HG03432 (cell line): ENCODE measurements at regions not wholly inside any gene's neighbourhood (a gene's known extent, or its start where the extent isn't known, plus 50 kb on each side); places are given as distances from the start of the nearest gene placed in this dataset.

Experiments
- ATAC-seq: cut with Tn5 transposase; IDR thresholded peaks from one replicate; pipeline ENCODE4 v1.9.1; 2021; ENCODE audit warnings: mild to moderate bottlenecking, moderate library complexity; ENCODE audit not compliant: unreplicated experiment

DNA sequence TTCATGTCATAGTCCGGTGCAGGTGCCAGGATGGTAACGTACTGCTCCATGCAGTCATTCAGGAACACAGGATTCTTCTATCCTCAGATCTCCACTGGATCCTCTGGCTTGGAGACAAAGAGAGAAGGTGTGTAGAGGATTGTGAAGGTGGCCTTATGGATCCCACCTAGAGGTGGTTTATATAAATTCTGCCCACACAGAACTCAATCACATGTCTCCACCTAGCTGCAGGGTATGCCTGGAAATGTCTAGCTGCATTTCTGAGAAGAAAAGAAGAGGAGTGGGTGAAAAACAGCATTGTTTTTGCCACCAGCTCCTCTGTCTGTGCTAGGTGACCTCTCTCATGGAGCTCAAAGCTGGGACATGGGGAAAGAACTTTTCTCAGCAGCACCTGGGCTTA lies 478.7 kb downstream of the PDCD6IP start:
- ATAC-seq = peak; percentile 24

DNA sequence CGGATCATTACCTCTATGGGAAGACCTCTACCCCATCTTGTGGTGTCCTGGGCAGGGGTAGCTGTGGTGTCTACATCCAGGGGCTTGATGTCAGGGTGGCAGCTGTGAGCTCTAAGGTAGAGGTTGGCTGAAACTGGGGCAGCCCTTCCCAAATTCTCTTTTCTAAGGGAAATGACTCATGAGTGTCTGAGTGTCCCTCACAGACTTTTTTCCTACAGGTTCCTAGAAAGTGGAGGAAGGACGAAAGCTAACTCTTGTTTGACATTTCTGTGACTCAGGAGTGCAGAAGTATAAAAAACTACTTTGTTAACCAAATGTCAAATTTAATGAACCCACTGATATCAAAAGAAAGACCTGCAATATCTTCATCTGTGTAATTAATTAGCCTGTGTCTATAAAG lies 481.5 kb downstream of the PDCD6IP start:
- no peak for ATAC-seq

DNA sequence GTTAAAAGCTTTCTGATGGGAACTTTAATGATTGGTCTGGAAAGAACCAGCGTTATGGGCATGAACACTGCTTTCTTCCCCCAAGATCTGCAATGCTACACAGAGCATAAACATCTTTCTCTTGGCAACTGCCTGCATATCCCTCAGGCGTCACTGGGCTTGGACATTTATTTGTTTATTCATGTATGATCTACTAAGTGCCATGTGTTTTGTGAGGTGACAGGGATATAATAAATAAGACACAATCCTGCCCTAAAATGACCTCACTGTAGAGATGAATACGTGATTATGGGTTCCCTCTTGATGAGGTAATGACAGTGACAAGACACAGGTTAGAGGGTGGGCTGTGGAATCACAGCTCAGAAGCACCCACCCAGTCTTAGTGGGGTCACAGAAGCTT lies 485.3 kb downstream of the PDCD6IP start:
- no peak for ATAC-seq

DNA sequence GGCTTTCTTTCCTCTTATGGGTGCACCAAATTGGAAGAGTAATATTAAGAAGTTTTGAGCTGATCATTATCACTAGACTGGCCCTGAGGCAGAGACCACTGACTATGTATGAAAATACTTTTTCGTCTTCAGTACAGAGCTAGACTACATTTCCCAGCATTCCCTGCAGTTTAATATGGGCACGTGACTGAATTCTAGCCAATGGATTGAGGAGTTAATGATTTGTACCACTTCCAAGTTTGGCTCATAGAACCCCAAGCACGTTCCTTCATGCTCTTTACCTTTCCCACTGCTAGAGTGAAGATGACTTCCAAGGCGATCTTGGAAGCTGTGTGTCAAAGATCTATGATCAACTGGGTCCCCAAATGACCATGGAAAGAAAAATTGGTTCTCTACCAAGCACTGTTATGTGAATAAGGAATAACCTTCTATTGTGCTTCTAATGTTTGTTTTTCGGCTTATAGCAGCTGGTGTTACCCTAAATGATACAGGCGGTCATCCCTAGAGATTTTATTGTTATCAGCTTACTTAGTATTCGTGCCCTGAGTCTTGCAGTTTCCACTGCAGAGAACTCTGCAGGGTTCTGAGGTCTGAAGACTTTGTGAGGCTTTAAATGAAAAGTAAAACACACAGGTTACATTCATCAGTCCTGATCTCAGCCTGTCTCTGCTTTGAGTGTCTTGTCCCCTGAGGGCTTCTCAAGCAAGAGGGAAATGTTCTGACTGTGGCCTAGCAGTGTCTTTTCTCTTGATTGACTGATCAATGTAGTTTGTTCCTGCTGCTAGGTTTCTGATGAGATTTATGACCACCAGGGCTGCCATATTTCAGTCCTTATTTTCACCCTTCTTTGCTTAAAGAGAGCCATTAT lies 486.8 kb downstream of the PDCD6IP start:
- peak; percentile 70 for ATAC-seq

DNA sequence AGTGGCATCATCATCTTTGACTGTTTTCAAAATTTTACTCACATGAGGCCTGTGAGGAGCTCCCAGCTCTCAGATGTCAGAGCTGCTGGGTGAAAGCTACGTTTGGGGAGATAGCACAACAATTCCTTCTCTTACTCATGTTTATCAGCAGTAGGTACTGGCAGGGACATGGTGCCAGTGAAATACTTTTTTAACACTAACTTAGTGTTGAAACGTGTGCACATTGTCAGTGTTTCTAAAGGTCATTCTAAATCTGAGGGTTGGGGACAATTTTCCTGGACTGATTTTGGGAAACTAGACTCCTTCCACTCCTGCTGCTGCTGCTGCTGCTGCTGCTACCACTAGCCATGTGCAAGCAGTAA lies 487.4 kb downstream of the PDCD6IP start:
- no peak for ATAC-seq

DNA sequence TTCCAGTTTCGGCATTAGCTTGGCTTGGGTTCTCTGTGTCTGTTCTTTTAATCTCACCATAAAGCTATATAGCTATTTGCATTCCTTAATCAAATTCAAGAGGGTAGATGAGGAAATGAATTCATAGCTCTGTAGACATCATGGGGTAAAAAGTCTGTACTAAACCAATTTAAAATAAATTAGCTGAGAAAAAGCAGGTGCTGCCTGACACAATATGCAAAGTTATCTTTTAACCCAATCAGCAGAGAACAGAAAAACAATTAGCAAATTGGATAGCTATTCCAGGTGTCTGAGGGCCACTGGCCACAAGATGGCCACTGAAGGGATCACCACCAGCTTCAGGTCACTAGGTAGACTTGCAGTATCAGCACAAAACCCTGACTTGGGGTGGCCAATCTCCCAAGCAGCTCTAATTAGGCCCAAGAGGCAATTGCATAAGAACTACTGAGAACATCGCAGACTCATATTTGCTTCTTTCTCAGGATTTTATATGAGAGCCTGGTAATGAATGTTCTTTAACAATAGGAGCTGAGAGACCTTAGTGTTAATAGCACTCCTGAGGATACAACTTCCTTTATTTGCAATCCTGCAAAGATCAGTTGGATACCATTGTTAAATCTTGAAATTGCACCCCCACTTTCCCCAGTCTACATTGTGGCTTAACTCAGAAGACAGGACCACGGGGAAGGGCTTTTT lies 494.3 kb downstream of the PDCD6IP start:
- ATAC-seq = no peak

DNA sequence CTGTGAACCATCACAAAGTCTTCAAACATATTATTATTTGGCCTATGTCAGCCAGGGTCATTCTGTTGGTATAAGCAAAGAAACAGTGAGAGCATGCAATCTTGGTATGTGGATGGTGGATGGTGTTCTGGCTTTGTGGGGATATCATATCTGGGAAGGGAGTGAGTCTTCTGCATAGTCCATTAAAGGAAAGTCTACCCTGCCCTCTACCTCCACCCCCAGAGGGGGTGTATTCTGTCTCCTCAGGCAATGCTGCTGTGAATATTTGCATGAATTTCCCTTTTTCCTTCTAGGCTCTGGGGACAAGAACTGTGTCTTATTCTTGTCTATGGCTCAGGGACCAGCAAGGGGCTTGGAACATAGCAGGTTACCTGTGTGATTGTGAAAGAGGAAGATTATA lies 495.8 kb downstream of the PDCD6IP start:
- ATAC-seq = no peak

DNA sequence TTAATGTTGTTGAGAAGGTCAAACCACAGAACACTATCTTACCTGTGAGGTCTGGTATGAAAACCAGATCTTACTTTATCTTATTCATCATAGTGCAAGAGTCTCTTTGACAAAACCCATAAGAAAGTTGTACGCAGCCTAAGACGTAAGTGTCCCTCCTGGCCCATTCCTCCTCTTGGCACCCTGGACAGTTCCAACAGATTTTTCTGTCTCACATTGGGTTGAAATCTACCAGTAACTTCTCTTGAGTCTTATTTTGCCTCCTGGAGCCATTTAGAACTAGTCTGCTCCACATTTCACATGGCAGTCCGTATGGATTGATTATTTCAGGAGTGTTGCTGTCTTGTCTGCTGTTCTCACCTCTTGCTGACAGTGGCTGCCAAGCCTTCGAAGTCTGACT lies 498.4 kb downstream of the PDCD6IP start:
- ATAC-seq = no peak

DNA sequence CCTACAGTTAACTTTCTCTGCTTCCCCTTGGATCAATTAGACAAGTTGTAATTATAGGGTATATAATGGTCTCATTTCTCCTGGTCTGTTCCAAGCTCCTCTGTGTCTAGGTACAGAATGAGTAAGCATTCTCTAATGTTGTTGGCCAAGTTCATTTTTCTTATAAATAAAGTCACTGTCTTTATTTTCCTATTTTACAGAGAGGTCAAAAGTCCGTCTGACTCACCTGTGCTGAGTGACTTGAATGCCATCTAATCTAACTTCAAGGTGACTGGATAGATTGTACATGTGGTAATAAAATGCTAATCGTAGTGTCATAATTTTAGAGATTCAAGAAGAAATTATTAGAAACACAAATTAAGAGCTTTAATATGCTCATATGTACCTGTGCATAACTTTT lies 500.2 kb downstream of the PDCD6IP start:
- ATAC-seq = no peak

DNA sequence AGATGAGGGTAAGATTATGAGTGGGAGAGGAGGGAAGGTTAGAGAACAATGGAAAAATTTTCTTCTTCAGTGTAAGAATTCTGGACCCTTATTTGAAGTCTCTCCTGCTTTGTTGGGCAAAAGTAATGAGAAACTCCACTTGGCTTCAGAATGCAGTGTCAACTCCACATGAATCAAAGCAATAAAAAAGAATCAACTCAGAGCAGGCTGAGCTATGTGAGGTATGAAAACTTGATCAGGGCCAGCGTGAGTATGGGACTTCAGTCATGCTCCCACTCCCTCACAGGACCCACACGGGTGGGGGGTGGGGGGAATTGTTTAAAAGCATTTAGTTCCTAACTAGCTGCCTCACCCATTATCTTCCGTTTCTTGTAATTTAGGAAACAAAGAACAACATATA lies 502.2 kb downstream of the PDCD6IP start:
- no peak for ATAC-seq

DNA sequence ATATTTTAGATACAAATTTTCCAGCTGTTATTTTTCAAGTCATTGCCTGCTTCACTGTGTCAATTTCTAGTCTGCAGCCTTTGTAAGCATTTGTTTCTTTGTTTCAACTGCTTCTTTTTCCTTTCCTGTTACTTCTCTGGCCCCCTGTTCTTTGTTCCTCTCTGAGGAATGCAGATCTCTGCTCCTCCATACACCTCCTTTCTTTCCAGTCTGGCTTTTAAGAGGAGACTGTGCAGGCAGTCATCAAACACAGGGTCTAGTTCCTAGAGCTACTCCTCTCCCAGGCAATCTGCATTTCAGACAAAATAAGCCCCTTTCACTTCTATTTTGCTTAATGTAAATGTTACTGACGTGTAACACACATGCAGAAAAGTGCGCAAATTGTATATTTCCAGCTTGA lies 502.9 kb downstream of the PDCD6IP start:
- ATAC-seq = no peak

DNA sequence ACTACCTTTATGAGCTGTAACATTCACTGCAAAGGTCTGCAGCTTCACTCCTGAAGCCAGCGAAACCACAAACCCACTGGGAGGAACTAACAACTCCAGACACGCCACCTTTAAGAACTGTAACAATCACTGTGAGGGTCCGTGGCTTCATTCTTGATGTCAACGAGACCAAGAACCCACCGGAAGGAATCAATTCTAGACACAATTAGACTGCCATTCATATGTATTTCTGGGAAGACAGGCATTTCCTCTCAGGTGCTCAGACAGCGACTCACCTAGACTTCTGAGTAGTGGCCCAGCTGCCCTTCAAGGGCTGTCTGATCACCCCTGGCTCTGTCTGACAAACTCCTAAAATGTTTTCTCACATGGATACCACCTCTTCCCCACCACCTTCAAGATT lies 506.8 kb downstream of the PDCD6IP start:
- no peak for ATAC-seq

DNA sequence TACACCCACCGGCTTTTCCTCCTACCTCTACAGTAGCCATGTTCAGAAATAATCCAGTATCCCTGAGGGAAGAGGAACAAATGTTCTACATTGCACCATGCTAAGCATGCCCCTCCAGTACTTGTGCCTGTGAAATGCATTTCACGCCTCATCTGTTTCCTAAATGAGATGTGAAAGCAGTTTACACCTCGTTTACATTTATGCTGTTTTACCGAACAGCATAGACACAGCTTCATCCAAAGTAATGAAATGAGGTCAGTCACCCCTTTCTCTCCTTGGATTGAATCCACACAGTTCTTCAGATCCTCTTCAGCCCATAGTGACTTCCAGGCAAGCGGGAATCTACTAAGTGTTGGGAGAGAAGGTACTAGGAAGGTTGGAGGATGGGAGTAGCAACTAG lies 514.3 kb downstream of the PDCD6IP start:
- ATAC-seq = peak; percentile 79

DNA sequence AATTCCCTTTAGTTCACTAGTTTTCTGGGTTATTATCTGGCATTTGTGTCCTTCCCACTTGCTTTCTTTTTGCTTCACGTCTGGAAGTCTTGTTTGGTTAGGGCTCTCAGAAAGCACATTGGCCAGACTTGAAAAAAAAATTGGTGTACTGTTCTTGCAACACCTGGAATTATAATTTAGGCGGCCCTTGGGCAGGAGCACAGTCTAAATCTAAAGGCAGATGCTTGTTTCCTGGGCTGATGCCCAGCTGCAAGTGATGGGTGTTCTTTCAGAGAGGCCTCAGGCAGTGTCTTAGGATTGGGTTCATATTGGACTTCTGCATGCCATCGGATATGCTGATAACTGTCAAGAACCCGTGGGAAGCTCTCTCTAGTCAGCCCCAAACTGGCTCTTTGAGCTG lies 521.5 kb downstream of the PDCD6IP start:
- no peak for ATAC-seq

DNA sequence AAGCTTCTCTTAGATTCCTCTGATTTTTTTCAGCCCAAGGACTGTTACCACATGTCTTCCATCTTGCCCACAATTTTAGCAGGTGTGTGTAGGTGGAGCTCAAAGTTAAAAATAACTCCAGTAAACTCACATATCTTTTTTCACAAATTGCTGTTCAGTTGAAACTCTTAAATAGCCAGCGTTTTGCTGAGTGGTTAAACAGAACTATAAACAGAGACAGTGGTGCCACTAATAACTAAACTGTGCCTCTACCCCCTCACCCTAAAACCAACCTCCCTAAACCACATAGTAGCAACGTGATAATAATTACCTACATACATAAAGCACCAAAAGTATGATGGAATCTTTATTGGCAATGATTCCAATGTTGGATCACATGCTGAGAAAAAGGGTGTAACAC lies 525.1 kb downstream of the PDCD6IP start:
- ATAC-seq = peak; percentile 92

DNA sequence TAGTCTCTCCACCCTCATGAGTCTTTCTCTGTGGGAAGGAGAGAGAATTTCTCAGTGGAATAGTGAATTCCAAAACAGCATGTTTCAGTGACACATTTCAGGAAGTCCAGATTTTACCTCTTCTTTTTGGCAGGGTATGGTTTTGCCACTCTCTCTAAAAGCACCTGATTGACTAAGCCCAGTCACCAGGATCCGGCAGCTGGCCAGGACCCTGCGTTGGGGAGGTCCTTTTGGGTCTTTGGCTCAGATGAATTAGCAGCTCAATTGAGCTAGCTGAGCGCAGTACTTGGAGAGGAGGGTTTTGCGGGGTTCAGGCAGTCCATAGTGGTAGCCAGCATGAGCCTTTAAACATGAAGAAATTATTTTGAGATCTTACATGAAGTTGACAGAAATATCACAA lies 548.2 kb downstream of the PDCD6IP start:
- ATAC-seq = no peak

DNA sequence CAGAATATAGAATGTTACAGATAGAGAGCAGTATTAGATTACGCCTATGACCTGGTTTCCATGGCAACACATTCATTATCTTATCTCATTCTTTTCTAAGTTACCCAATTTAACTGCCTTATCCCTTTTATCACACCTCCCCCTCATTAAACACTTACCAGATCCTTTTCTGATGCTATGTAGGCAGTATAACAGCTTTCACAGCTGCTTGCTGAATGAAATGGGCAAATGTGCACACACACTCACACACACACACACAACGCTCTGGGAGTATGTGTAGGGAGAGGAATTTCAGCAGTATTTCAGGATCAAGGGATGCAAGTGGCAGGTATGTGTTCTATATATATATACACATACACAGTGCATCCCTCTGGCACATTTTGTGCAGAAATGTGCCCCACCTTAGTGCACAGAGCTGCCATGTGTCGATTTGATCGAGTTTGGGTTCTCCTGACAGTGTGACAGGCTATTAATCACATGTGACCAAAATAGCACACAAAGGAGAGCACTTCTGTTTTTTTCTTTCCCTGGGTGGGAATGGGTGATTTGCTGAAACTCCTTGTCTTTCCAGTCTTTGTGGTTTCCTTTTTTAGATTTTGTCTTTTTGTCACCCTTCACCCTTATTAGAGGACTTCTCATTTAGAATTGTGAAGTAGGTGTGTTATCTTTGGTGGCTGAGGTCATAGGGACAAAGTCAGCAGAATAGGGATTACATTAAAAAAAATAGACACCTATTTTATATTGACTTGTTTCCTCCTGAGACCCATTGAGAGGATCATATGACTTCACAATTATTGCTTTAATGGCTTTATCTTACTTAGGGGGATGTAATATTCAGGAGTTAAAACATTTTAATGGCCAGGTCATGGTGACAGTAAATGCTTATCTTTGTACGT lies 553.7 kb downstream of the PDCD6IP start:
- ATAC-seq = no peak

DNA sequence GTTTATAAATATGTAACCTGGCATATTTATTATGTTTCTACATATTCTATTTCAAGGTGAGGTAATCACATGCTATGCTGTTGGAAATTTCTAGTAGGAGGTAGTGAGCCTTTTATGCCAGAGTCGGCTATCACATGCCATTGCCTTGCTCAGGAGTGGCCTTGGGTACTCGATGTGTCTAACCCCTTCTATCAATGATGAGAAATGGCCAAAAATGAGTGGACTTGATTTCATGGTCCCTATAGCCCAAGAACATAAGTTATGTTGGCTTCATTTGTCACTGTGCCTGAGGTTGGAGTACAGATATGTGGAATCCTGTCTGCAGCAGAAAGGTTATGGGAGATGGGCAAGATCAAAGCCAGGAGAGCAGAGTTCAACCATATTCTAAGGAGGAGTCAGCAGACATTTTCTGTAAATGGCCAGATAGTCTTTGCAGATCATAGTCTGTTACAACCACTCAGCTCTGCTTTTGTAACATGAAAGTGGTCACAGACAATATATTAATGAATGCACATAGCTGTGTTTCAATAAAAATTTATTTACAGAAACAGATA lies 554.4 kb downstream of the PDCD6IP start:
- no peak for ATAC-seq

DNA sequence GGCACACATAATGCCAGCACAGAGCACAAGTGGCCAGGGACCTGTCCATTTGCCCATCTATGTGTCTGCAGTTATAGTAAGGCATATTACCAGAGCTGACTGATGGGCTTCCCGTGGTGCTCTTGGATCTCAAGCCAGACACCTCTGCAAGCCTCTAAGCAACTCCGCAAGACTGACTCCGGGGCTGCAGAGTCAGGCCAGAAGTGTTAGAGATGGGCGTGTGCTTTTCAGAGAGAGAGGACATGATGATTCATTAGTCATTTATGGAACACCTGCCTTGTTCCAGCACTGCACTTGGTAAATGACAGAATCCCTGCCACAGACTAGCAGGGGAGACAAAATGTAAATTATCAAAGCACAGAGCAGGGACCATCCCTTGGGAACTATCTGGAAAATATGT lies 559.0 kb downstream of the PDCD6IP start:
- peak; percentile 13 for ATAC-seq

DNA sequence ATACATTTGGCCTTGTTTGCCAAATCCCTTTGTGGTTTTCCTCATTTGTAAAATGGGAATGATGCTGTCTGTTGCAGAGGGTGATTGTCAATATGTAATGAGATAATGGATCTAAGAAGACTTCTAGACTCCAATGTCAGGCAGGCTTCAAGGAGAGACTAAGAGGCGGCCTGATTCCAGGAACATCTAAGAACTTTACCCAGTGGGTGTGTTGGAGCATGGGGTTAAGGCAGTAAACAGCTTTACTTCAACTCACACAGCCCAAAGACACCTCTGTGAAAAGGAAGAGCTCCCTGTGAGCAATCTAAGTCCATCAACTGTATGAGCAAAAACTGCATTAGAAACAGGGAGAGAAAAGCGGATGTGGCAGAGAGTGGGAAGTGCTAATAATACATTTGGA lies 560.6 kb downstream of the PDCD6IP start:
- no peak for ATAC-seq

DNA sequence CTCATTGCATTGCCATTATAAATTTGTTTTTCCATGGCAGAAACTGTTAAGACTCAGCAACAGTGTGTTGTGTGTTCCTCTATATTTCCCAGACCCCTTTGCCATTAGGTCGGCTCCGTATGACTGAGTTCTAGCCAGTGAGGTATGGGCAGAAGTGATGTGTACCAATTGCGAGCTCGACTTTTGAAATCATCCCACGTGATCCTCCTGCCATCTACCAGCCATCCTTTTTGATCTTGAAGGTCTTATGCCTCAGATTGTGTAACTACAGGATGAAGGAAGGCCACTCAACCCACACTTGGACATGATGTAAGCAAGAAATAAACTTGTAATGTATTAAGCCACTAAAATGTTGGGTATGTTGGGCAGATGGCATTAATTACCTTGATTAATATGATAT lies 562.3 kb downstream of the PDCD6IP start:
- no peak for ATAC-seq
